HEK293T (cell line): ENCODE measurements at regions not wholly inside any gene's neighbourhood (a gene's known extent, or its start where the extent isn't known, plus 50 kb on each side); places are given as distances from the start of the nearest gene placed in this dataset.

Source experiments
- CTCF ChIA-PET: fragments of 350-600 bp; formaldehyde crosslinking; extraction: SDS; loops from one replicate; lab custom pipeline; 2021; ENCODE audit warnings: antibody characterized with exemption, inconsistent platforms; lab: Yijun Ruan, JAX
- POLR2A ChIA-PET: fragments of 350-600 bp; formaldehyde crosslinking; extraction: SDS; loops from one replicate; lab custom pipeline; 2020; ENCODE audit warnings: antibody characterized with exemption, inconsistent platforms; lab: Yijun Ruan, JAX
- DNase-seq: peaks from one replicate; pipeline ENCODE4 v3.0.0; 2012; ENCODE audit warnings: mixed read lengths; ENCODE audit errors: extremely low spot score
- ARNT ChIP-seq: fragments of 450-650 bp; IDR thresholded peaks from 2 replicates; pipeline ENCODE4 v1.6.1; 2017; ENCODE audit warnings: mild to moderate bottlenecking
- BHLHE40 ChIP-seq: fragments of 450-650 bp; IDR thresholded peaks from 2 replicates; pipeline ENCODE4 v1.6.1; 2016; ENCODE audit warnings: mild to moderate bottlenecking, moderate library complexity, borderline replicate concordance
- CTBP1 ChIP-seq: fragments of 450-650 bp; IDR thresholded peaks from 2 replicates; pipeline ENCODE4 v1.6.1; 2016; ENCODE audit warnings: borderline replicate concordance
- ELF4 ChIP-seq: fragments of 450-650 bp; IDR thresholded peaks from 2 replicates; pipeline ENCODE4 v1.6.1; 2017; ENCODE audit warnings: antibody characterized with exemption
- FOXA1 ChIP-seq: fragments of 450-650 bp; IDR thresholded peaks from 2 replicates; pipeline ENCODE4 v1.6.1; 2016; ENCODE audit warnings: mild to moderate bottlenecking
- FOXK2 ChIP-seq: fragments of 450-650 bp; IDR thresholded peaks from 2 replicates; pipeline ENCODE4 v1.6.1; 2016; ENCODE audit warnings: mild to moderate bottlenecking
- FOXM1 ChIP-seq: fragments of 450-650 bp; IDR thresholded peaks from 2 replicates; pipeline ENCODE4 v1.6.1; 2017; ENCODE audit warnings: mild to moderate bottlenecking, borderline replicate concordance
- HDGF ChIP-seq: fragments of 450-650 bp; IDR thresholded peaks from 2 replicates; pipeline ENCODE4 v1.6.1; 2017; ENCODE audit warnings: antibody characterized with exemption, borderline replicate concordance
- L3MBTL2 ChIP-seq: fragments of 450-650 bp; conservative IDR thresholded peaks from 2 replicates; pipeline ENCODE4 v1.6.1; 2016; ENCODE audit warnings: mild to moderate bottlenecking
- LEF1 ChIP-seq: fragments of 450-650 bp; IDR thresholded peaks from 2 replicates; pipeline ENCODE4 v1.6.1; 2017; ENCODE audit warnings: mild to moderate bottlenecking, borderline replicate concordance
- NFRKB ChIP-seq: fragments of 450-650 bp; IDR thresholded peaks from 2 replicates; pipeline ENCODE4 v1.6.1; 2016; ENCODE audit warnings: mild to moderate bottlenecking, moderate library complexity
- SP1 ChIP-seq: fragments of 450-650 bp; IDR thresholded peaks from 2 replicates; pipeline ENCODE4 v1.6.1; 2017
- SUZ12 ChIP-seq: fragments of 450-650 bp; IDR thresholded peaks from 2 replicates; pipeline ENCODE4 v1.6.1; 2016; ENCODE audit warnings: mild to moderate bottlenecking
- TARDBP ChIP-seq: fragments of 450-650 bp; IDR thresholded peaks from 2 replicates; pipeline ENCODE4 v1.6.1; 2016
- ZNF384 ChIP-seq: fragments of 450-650 bp; IDR thresholded peaks from 2 replicates; pipeline ENCODE4 v1.6.1; 2016
- TF ChIP-seq, protein P1 (sequence below): fragments of 450-650 bp; IDR thresholded peaks from 2 replicates; pipeline ENCODE4 v1.6.1; 2016

DNA sequence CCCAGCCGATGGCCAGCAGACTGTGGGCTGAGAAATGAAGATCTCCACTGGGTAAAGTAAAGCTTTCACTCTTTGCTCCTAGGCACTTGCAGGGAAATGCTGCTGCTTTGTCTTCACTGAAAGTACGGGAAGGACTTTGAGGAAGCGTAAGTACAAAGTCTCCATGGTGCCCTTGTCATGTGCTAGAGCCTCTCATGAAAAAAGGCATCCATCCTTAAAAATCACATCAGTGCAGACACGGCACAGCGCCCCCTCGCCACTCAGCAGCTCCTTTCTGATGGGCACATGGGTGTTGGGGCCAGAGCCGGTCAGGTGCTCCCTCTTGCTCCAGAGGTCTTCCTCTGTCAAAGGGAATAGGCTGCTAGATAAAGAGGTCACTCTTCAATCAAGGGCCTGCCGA lies 87.8 kb upstream of the CALM2 start:
- no peak for TF ChIP-seq LEF1
- TF ChIP-seq BHLHE40: no peak
- TF ChIP-seq, protein P1, sequence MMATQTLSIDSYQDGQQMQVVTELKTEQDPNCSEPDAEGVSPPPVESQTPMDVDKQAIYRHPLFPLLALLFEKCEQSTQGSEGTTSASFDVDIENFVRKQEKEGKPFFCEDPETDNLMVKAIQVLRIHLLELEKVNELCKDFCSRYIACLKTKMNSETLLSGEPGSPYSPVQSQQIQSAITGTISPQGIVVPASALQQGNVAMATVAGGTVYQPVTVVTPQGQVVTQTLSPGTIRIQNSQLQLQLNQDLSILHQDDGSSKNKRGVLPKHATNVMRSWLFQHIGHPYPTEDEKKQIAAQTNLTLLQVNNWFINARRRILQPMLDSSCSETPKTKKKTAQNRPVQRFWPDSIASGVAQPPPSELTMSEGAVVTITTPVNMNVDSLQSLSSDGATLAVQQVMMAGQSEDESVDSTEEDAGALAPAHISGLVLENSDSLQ: no peak
- no peak for TF ChIP-seq SUZ12
- no peak for TF ChIP-seq ELF4
- no peak for TF ChIP-seq FOXM1
- TF ChIP-seq CTBP1: no peak
- TF ChIP-seq NFRKB: no peak
- TF ChIP-seq HDGF: no peak
- TF ChIP-seq L3MBTL2: no peak
- TF ChIP-seq ARNT: no peak
- no peak for TF ChIP-seq SP1

DNA sequence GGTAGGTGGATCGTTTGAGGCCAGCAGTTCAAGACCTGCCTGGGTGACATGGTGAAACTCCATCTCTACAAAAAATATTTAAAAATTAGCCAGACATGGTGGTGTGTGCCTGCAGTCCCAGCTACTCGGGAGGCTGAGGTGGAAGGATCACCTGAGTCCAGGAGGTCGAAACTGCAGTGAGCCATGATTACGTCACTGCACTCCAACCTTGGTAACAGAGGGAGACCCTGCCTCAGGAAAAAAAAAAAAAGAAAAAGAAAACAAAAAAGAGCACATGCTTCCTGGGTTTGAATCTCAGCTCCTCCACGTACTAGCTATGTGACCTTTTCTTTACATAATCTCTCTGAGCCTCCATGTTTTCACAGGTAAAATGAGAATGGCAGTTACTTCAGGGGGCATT lies 86.3 kb upstream of the CALM2 start:
- POLR2A ChIA-PET: no interaction called here
- DNase-seq: no peak
- CTCF ChIA-PET: interaction anchor here (1.4 kb wide), 1 partner anchor 60 kb away, joined by 4 read pairs; no protein-coding TSS in a partner anchor
- no peak for TF ChIP-seq FOXK2
- TF ChIP-seq BHLHE40: no peak
- TF ChIP-seq CTBP1: no peak
- TF ChIP-seq SP1: no peak
- no peak for TF ChIP-seq FOXM1
- no peak for TF ChIP-seq SUZ12
- TF ChIP-seq NFRKB: no peak

More for the DNA sequence above, 87.8 kb upstream of the CALM2 start:
- no peak for DNase-seq
- CTCF ChIA-PET: interaction anchor here (0.6 kb wide), 1 partner anchor 57 kb away, joined by 3 read pairs; no protein-coding TSS in a partner anchor
- POLR2A ChIA-PET: no interaction called here

DNA sequence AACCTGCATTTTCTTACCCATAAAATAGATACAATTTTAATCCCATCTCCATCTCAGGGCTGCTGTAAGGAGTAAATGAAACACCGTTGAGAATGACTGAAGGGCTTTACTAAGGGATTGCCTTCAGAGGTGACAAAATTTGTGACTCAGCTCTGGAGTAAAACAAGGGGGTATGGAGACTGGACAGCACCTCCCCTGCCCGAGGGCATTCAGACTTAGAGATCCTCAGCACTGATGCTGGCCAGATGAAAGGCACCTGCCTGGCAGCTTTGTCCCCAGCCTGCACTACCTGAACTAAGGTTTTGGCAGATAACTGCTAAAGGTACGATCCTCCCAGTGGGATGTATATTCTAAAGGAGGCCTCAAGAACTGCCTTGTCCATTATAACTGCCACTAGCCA lies 84.7 kb upstream of the CALM2 start:
- ChIA-PET POLR2A (no interaction called here), CTCF (interaction anchor here (0.8 kb wide), 1 partner anchor 22 kb away, joined by 3 read pairs; no protein-coding TSS in a partner anchor)
- TF ChIP-seq FOXM1 (no peak), LEF1 (no peak), FOXK2 (no peak), NFRKB (no peak), SUZ12 (no peak), L3MBTL2 (no peak), FOXA1 (no peak), SP1 (no peak), TARDBP (no peak), CTBP1 (no peak), ARNT (no peak), ELF4 (no peak), ZNF384 (no peak), HDGF (no peak), BHLHE40 (no peak)
- TF ChIP-seq, protein P1: no peak
- no peak for DNase-seq

DNA sequence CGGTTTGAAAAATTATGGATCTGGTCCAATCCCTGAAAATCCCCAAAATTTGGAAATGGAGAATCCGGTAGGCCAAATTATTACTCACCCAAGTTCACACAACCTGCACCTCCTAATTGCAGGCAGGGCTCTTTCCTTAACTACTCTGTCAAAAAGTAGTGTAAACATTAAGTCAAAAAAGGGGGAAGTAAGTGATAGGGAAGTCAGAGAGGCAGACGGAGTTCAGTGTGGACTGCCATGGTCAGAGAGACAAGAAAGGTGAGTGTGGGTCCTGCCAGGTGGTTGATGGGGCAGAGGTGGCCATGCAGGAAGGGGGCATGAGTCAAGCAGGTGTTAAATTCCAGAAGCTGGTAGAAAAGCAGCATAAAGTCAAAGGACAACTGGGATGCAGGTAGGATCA lies 83.5 kb upstream of the CALM2 start:
- ChIA-PET POLR2A (no interaction called here), CTCF (no interaction called here)

DNA sequence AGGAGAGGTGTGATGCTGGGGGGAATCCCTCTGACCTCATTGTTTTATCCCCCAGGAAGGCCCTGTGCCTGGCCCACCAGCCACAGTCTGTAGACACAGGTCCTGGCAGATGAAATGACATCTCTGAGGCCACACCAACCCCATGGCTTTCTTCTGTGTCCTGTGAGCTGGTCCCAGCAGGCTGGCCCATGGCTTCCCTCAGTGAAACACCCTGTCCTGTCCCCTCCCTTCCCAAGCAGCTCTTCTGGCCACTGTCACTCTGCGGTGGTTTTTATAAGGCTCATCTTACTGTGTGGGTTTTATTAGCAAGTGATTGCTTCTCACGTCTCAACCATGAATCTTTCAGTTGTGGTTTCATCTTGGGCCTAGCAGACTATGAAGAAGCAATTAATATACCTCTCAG lies 81.6 kb upstream of the CALM2 start:
- CTCF ChIA-PET: no interaction called here
- DNase-seq: no peak
- POLR2A ChIA-PET: no interaction called here
- no peak for TF ChIP-seq ARNT
- TF ChIP-seq, protein P1: peak; percentile 60

More for the DNA sequence above, 83.5 kb upstream of the CALM2 start:
- TF ChIP-seq NFRKB (no peak), FOXK2 (no peak), BHLHE40 (no peak)
- DNase-seq: no peak

DNA sequence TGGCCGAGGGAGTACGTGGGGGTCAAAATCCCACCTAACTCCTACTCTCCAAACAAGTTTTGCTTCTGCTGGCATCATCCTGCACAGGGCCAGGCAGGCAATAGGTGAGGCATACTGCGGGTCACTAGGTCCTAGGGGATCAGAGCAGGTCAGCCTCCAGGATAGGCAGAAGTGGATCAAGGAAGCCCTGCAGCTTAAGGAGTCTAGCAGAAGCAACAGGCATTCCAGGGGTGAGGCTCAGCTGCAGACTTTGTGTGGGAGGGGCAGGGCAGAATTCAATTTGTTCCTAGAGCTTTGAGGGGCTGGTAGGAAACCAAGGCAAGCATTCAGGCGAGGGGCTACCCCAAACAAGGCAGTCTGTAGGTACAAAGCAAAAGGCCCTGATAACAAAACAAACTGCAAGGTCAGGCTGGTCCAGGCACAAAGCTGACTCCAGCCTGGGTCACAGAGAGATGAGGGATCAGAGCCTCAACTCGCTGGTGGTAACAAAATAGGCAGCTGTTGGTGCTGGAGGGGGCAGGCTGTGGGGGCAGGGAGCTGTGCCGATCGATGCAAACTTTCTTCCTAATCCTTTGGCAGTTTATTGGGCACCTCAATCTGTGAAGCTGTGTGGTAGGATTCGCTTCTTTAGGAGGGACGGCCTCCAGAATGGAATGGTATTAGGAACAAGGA lies 80.2 kb upstream of the CALM2 start:
- POLR2A ChIA-PET: no interaction called here
- CTCF ChIA-PET: interaction anchor here (1.3 kb wide), 1 partner anchor 15 kb away, joined by 3 read pairs; no protein-coding TSS in a partner anchor
- no peak for DNase-seq
- TF ChIP-seq HDGF (no peak), FOXM1 (no peak), FOXA1 (no peak), NFRKB (no peak), SP1 (no peak), L3MBTL2 (no peak), TARDBP (no peak), ZNF384 (no peak), ELF4 (no peak), ARNT (no peak), BHLHE40 (no peak), FOXK2 (no peak), CTBP1 (no peak), SUZ12 (no peak), LEF1 (no peak)
- TF ChIP-seq, protein P1: no peak
